Karpas-422 (cell line): ENCODE measurements at regions not wholly inside any gene's neighbourhood (a gene's known extent, or its start where the extent isn't known, plus 50 kb on each side); places are given as distances from the start of the nearest gene placed in this dataset.
A peak's percentile ranks its signal among the peaks of the same experiment; 100 is the strongest.
"Not testable (repeated sequence)": the region's sequence is repeated elsewhere in the genome, so short reads cannot be mapped to it uniquely, and the experiment has no call there.

ENCODE experiments used
- DNase-seq: peaks from one replicate; pipeline ENCODE4 v3.0.0-alpha.2; 2015
- H2AFZ ChIP-seq: fragments of 200-600 bp; sonication (generic); 2 replicates; pipeline ENCODE4 v1.6.1; 2014; ENCODE audit warnings: antibody characterized with exemption, low read length, mixed read lengths
- H3K27ac ChIP-seq: fragments of 200-600 bp; sonication (generic); 2 replicates; pipeline ENCODE4 v1.5.1; 2014; ENCODE audit warnings: mild to moderate bottlenecking, low read length, moderate library complexity
- H3K27me3 ChIP-seq: fragments of 200-600 bp; sonication (generic); 2 replicates; pipeline ENCODE4 v1.6.1; 2014; ENCODE audit warnings: low read length, mixed read lengths
- H3K36me3 ChIP-seq: fragments of 200-600 bp; sonication (generic); 2 replicates; pipeline ENCODE4 v1.6.1; 2014; ENCODE audit warnings: low read length, mixed read lengths; ENCODE audit not compliant: insufficient read depth
- H3K4me1 ChIP-seq: fragments of 200-600 bp; sonication (generic); 2 replicates; pipeline ENCODE4 v1.6.1; 2014; ENCODE audit warnings: mild to moderate bottlenecking, low read length, mixed read lengths
- H3K4me2 ChIP-seq: fragments of 200-600 bp; sonication (generic); 2 replicates; pipeline ENCODE4 v1.6.1; 2014; ENCODE audit warnings: low read length, low read depth, mild to moderate bottlenecking; ENCODE audit not compliant: poor library complexity, severe bottlenecking
- H3K4me3 ChIP-seq: fragments of 200-600 bp; sonication (generic); 2 replicates; pipeline ENCODE4 v1.5.1; 2014; ENCODE audit warnings: mild to moderate bottlenecking, antibody characterized with exemption, low read length, mixed read lengths
- H3K79me2 ChIP-seq: fragments of 200-600 bp; sonication (generic); 2 replicates; pipeline ENCODE4 v1.6.1; 2014; ENCODE audit warnings: mild to moderate bottlenecking, low read length, mixed read lengths
- H3K9ac ChIP-seq: fragments of 200-600 bp; sonication (generic); 2 replicates; pipeline ENCODE4 v1.6.0; 2014; ENCODE audit warnings: low read length
- H3K9me2 ChIP-seq: fragments of 200-600 bp; sonication (generic), shearing (Covaris generic); replicated peaks from 2 replicates; pipeline ENCODE4 v1.6.0; 2014; ENCODE audit warnings: mild to moderate bottlenecking, low read length, moderate library complexity; ENCODE audit not compliant: insufficient read depth
- H3K9me3 ChIP-seq: fragments of 300-700, 200-600 bp; sonication (generic); 2 replicates; pipeline ENCODE4 v1.6.1; 2014; ENCODE audit warnings: low read length, mixed read lengths
- H4K20me1 ChIP-seq: fragments of 200-600 bp; sonication (generic); 2 replicates; pipeline ENCODE4 v1.6.1; 2014; ENCODE audit warnings: mild to moderate bottlenecking, antibody characterized with exemption, low read length, low read depth; ENCODE audit not compliant: insufficient read depth

DNA sequence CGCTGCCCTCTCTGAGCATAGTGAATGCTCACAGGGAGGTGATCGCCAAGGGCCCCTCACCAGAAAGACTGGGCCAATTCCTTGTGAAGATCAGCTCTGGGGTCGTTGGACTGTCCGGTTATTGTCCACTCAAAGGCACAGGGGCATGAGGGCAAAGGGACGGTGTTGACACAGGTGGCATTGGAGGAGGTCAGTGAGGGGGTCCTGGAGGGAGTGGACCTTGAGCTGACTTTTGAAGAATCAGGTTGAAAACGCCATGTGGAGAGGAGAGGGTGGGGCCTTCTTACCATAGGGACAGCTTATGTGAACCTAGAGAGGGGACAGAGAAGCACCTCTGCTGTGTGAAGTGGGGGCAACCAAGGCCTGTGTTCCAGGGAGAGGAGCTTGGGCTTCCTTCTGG, 131.5 kb downstream of the TFCP2L1 start:
- H3K9ac ChIP-seq = no peak overlapping the region
- H3K27me3 ChIP-seq = no peaks in the 10 kb centered on the region
- H3K4me1 ChIP-seq = no peaks in the 10 kb centered on the region
- no peaks in the 10 kb centered on the region for H4K20me1 ChIP-seq
- no peak overlapping the region for H2AFZ ChIP-seq
- H3K9me2 ChIP-seq = no peaks in the 10 kb centered on the region
- no peak overlapping the region for H3K4me3 ChIP-seq
- H3K4me2 ChIP-seq = no peak overlapping the region
- H3K27ac ChIP-seq = no peak overlapping the region
- H3K9me3 ChIP-seq = 0 out of 2 replicates have a peak, but pooled peaks cover 2% of the 10 kb centered on the region
- peak; percentile 5 for DNase-seq
- no peaks in the 10 kb centered on the region for H3K36me3 ChIP-seq
- no peaks in the 10 kb centered on the region for H3K79me2 ChIP-seq

DNA sequence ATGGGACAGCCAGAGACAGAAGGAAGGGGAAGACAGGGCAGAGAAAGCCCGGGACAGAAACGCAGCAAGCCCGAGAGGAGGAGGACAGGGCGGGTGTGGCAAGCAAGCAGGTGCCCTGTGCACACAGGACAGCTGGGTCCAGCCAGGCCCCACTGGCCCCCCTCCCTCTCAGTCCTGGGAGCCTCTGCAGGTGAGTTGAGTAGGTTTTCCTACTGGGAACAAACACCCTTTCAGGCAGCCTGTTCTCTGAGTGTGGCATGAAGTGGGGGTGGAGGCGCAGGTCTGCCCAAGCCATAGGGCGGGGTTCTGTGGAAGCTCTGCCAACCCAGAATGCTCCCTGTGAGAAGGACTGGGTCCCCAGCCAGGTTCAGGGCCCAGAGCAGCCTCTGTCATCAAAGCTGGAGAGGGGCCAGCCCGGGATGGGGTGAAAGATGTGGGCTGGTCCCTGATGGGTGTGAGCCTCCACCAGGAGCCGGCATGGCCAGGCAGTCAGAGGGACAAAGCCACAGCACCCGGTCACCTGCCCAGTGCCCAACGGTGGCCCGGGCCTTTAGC, 129.4 kb downstream of the TFCP2L1 start:
- no peaks in the 10 kb centered on the region for H3K36me3 ChIP-seq
- H3K9me3 ChIP-seq = 0 out of 2 replicates have a peak, but pooled peaks cover 2% of the 10 kb centered on the region
- no peak overlapping the region for H3K4me2 ChIP-seq
- H3K9me2 ChIP-seq = no peaks in the 10 kb centered on the region
- peak; percentile 27 for DNase-seq
- H3K27me3 ChIP-seq = no peaks in the 10 kb centered on the region; the same call in 1 of the 2 replicates
- no peaks in the 10 kb centered on the region for H4K20me1 ChIP-seq
- no peak overlapping the region for H3K4me3 ChIP-seq
- H3K27ac ChIP-seq = no peak overlapping the region
- H3K9ac ChIP-seq = no peak overlapping the region
- H3K4me1 ChIP-seq = no peaks in the 10 kb centered on the region
- no peak overlapping the region for H2AFZ ChIP-seq
- H3K79me2 ChIP-seq = no peaks in the 10 kb centered on the region

DNA sequence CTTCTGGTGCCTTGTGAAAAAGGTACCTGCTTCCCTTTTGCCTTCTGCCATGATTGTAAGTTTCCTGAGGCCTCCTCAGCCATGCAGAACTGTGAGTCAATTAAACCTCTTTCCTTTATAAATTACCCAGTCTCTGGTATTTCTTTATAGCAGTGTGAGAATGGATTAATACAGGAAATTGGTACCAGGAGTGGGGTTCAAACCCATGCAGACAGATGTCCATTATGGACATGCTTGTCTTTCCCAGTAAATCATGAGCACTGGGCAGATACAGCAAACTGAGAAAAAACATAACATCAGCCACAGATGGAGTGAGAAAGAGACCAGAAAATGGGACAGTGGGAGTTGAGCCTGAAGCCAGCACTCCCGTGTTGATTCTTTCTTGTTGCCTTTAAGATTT, 127.5 kb downstream of the TFCP2L1 start:
- not testable (repeated sequence) for H3K9me3 ChIP-seq, H3K4me2 ChIP-seq, H3K79me2 ChIP-seq, H3K4me3 ChIP-seq, H3K9ac ChIP-seq, H3K27me3 ChIP-seq, H3K36me3 ChIP-seq, H3K9me2 ChIP-seq, H2AFZ ChIP-seq, H3K4me1 ChIP-seq, H4K20me1 ChIP-seq, H3K27ac ChIP-seq
- DNase-seq = peak; percentile 14

DNA sequence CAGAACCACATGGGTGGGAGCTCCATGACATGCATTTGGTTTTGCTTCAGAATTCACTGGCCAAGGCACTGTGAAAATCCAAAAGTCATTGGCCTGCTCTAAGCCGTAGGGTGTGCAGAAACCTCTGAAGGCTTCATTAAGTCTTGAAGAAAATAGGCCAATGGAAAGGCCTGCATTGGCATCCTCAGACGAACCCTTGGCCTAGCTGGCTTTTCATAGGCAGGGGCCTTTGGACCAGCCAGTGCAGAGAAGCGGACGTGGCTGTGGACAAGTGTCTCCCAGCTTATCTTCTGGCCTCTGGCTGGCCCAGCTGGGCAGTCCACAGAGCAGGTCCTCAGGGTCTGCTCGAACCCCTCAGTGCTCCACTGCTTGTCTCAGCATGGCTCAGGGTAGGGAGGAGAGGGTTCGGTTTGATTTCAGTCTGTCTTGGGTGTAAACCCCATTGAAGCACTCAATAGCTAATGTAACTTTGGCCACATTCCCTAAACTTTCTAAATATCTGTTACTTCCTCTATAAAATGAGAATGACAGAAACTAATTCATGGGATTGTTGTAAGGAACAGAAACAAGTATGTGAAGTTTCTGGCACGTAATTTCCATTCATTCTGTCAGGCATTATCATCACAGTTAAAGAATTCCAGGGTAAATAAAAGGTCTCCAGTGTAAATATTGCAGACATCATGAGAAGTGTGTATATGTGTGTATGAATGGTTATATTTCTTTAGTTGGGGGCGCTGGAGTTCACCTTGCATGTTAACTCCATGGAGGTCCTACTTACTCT, 125.5 kb downstream of the TFCP2L1 start:
- Histone ChIP-seq H3K9ac (no peak overlapping the region), H3K9me2 (no peaks in the 10 kb centered on the region), H2AFZ (no peak overlapping the region), H3K4me2 (no peak overlapping the region), H3K4me1 (no peaks in the 10 kb centered on the region), H3K36me3 (no peaks in the 10 kb centered on the region), H3K4me3 (no peak overlapping the region), H3K27me3 (peaks cover 3% of the 10 kb centered on the region; the same call in 1 of the 2 replicates), H4K20me1 (no peaks in the 10 kb centered on the region), H3K9me3 (peaks cover 7% of the 10 kb centered on the region; the same call in 1 of the 2 replicates), H3K79me2 (no peaks in the 10 kb centered on the region), H3K27ac (no peak overlapping the region)
- peak; percentile 12 for DNase-seq

DNA sequence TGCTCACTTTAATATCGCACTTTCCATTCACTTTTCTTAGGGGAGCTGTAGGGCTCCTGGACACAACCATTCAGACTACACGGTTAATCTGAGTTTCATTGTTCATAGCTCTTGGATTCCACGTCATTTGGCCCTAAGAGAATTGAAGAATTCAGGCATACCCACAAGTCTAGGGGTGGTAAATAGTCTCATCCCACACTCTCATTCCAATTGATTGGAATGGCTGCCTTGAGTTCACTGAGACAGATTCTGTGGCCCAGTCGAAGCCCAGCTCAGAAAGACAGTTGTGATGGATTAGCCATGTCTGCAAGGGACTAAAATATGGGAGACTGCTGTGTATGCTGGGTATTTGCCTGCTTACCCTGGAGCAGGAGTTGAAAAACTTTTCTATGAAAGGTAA, 124.6 kb downstream of the TFCP2L1 start:
- no peaks in the 10 kb centered on the region for H3K36me3 ChIP-seq

DNA sequence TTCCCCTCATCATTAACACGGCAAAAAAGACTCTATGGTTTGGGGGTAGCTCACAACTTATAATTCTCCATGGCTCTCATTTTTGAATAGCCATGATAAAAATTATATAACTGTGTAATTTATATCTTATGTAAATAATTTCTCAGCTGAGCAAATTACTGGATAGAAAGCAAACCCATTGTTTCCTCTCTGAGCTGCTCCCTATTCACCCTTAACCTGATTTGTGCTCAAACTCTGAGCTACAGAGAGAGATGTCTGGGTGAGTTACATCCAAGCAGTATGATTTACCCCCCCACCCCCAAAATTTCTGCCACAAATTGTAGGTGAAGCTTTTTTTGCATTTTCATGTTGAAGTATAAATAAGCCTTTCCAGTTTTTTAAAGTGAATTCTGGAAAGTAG, 123.7 kb downstream of the TFCP2L1 start:
- Histone ChIP-seq H3K9me3 (peaks cover 7% of the 10 kb centered on the region; the same call in 1 of the 2 replicates), H3K27me3 (peaks cover 3% of the 10 kb centered on the region; the same call in 1 of the 2 replicates), H4K20me1 (no peaks in the 10 kb centered on the region), H3K27ac (no peak overlapping the region), H3K36me3 (no peaks in the 10 kb centered on the region), H3K4me3 (no peak overlapping the region), H3K9me2 (no peaks in the 10 kb centered on the region), H3K9ac (no peak overlapping the region), H2AFZ (no peak overlapping the region), H3K4me2 (no peak overlapping the region), H3K79me2 (no peaks in the 10 kb centered on the region), H3K4me1 (no peaks in the 10 kb centered on the region)
- peak; percentile 6 for DNase-seq

More for the DNA sequence above, 124.6 kb downstream of the TFCP2L1 start:
- Histone ChIP-seq H4K20me1 (no peaks in the 10 kb centered on the region), H3K27ac (no peak overlapping the region), H3K27me3 (peaks cover 3% of the 10 kb centered on the region; the same call in 1 of the 2 replicates), H3K9me2 (no peaks in the 10 kb centered on the region), H3K9me3 (peaks cover 7% of the 10 kb centered on the region; the same call in 1 of the 2 replicates), H3K4me1 (no peaks in the 10 kb centered on the region), H3K79me2 (no peaks in the 10 kb centered on the region), H2AFZ (no peak overlapping the region), H3K9ac (no peak overlapping the region), H3K4me3 (no peak overlapping the region), H3K4me2 (no peak overlapping the region)
- DNase-seq = peak; percentile 14

DNA sequence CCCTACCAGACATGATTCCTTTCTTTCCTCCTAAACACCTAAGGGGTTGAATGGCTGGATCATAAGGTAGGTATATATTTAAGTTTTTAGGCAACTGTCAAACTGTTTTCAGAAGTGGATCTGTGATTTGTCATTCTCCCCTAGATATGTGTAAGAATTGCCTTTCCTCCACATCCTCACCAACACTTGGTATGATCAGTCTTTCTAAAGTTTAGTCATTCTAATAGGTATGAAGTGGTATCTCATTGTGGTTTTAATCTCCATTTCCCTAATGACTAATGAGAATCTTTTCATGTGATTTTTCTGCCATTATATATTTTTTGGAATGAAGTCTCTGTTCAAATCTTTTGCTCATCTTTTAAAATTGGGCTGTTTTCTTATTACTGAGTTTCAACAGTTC, 122.1 kb downstream of the TFCP2L1 start:
- no peak overlapping the region for H2AFZ ChIP-seq
- no peaks in the 10 kb centered on the region for H3K79me2 ChIP-seq
- no peaks in the 10 kb centered on the region for H3K9me2 ChIP-seq
- H3K4me1 ChIP-seq = no peaks in the 10 kb centered on the region
- H3K4me2 ChIP-seq = no peak overlapping the region
- no peak overlapping the region for H3K27ac ChIP-seq
- peaks cover 4% of the 10 kb centered on the region; the same call in 1 of the 2 replicates for H3K9me3 ChIP-seq
- no peaks in the 10 kb centered on the region for H4K20me1 ChIP-seq
- no peaks in the 10 kb centered on the region for H3K36me3 ChIP-seq
- peaks cover 3% of the 10 kb centered on the region; the same call in 1 of the 2 replicates for H3K27me3 ChIP-seq
- no peak overlapping the region for H3K4me3 ChIP-seq
- no peak overlapping the region for H3K9ac ChIP-seq
- no peak for DNase-seq

DNA sequence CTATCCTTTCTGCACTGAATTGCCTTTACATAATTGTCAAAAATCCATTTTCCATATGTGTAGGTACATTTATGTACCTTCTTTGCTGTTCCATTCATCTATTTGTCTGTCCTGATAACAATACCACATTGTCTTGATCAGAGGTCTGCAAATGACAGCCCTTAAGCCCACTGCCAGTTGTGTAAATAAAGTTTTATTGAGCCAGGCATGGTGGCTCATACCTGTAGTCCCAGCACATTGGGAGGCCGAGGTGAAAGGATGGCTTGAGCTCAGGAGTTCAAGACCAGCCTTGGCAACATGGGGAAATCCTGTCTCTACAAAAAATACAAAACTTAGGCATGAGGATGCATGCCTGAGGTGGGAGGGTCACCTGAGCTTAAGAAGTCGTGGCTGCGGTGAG, 121.0 kb downstream of the TFCP2L1 start:
- Histone ChIP-seq H3K4me2 (no peak overlapping the region), H3K4me1 (no peaks in the 10 kb centered on the region), H4K20me1 (no peaks in the 10 kb centered on the region), H3K79me2 (no peaks in the 10 kb centered on the region), H3K9ac (no peak overlapping the region), H3K27me3 (peaks cover 3% of the 10 kb centered on the region; the same call in 1 of the 2 replicates), H2AFZ (no peak overlapping the region), H3K36me3 (no peaks in the 10 kb centered on the region), H3K9me2 (no peaks in the 10 kb centered on the region), H3K4me3 (no peak overlapping the region), H3K27ac (no peak overlapping the region), H3K9me3 (peaks cover 4% of the 10 kb centered on the region; the same call in 1 of the 2 replicates)
- DNase-seq = peak; percentile 30
